ENCODE measurements at regions not wholly inside any gene's neighbourhood (a gene's known extent, or its start where the extent isn't known, plus 50 kb on each side); places are given as distances from the start of the nearest gene placed in this dataset.
"Not testable (repeated sequence)": the region's sequence is repeated elsewhere in the genome, so short reads cannot be mapped to it uniquely, and the experiment has no call there.

DNA sequence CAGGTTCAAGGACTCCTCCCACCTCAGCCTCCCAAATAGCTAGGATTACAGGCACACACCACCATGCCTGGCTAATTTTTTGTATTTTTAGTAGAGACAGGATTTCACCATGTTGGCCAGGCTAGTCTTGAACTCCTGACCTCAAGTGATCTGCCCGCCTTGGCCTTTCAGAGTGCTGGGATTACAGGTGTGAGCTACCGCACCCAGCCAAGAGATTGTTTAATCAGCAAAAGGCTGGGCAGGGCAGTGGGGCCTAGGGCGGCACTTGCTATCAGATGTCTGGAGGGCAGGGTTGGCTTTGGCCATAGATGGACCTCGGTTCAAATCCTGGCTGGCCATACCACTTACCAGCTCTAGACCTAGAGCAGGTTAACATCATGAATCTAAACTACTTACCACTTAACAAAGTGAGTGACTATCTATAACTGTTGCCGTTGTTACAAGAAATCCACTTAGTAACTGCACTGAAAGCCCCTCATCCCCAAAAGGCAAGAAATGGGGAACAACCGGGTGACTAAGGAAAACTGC, 60.9 kb upstream of the BCL2L14 start:
- not testable (repeated sequence) for TF ChIP-seq CTCF (conservative IDR thresholded peaks at IDR 0.05 in 1 of 2, IDR thresholded peaks at IDR 0.05 in 1 of 2; ENCODE audit: low read depth in 1 of 2, low read length in 2 of 2); EZH2 (IDR thresholded peaks at IDR 0.05; ENCODE audit: low read length, missing control alignments)
